ENCODE measurements at regions not wholly inside any gene's neighbourhood (a gene's known extent, or its start where the extent isn't known, plus 50 kb on each side); places are given as distances from the start of the nearest gene placed in this dataset.

- TF ChIP-seq RBM39 (IDR thresholded peaks at IDR 0.05; ENCODE audit: low read depth, low read length, poor library complexity, severe bottlenecking) (no peak), GTF2F1 (IDR thresholded peaks at IDR 0.05; ENCODE audit: low read length) (no peak), ZNF329 (CRISPR knock-in tag; IDR thresholded peaks at IDR 0.05; ENCODE audit: low read depth) (no peak), ZNF850 (CRISPR knock-in tag; conservative IDR thresholded peaks at IDR 0.05) (no peak), ZSCAN25 (CRISPR knock-in tag; IDR thresholded peaks at IDR 0.05) (no peak), ETV6 (CRISPR knock-in tag; conservative IDR thresholded peaks at IDR 0.05) (no peak)
Observed at GRCh38 chr11:70819022-70819421, 420.7 kb downstream of the CTTN start (continued).

GRCh38 chr11:70820311-70820710 is 422.0 kb downstream of the CTTN start:
- ATAC-seq (no peak), FAIRE-seq (no peak), DNase-seq (ENCODE audit: low spot score) (no peak)
- ChIA-PET CTCF (ENCODE audit: low intra/inter-chr PET ratio, low total read pairs) (no interaction called here), POLR2A (no interaction called here)
- no peaks in the 10 kb centered on the region for H3K4me1 ChIP-seq (ENCODE audit: insufficient read depth, low read length)
- no peaks in the 10 kb centered on the region for H3K9me3 ChIP-seq (ENCODE audit: low read length)
- H3K27ac ChIP-seq (ENCODE audit: extremely low read length, insufficient read depth, low read length): no peak overlapping the region
- 95% methylated on average over 35 of the region's 35 CpGs for WGBS (ENCODE audit: low lambda C conversion rate)
- TF ChIP-seq E2F2 (CRISPR knock-in tag; IDR thresholded peaks at IDR 0.05; ENCODE audit: borderline replicate concordance) (no peak), PAF1 (CRISPR knock-in tag; IDR thresholded peaks at IDR 0.05) (no peak), SKIL (CRISPR knock-in tag; IDR thresholded peaks at IDR 0.05; ENCODE audit: borderline replicate concordance) (no peak), ZIK1 (CRISPR knock-in tag; IDR thresholded peaks at IDR 0.05; ENCODE audit: borderline replicate concordance, low read depth) (no peak), SRSF9 (IDR thresholded peaks at IDR 0.05; ENCODE audit: borderline replicate concordance, insufficient read depth, low read depth, low read length, poor library complexity, severe bottlenecking) (no peak), ZFYVE20 (CRISPR knock-in tag; IDR thresholded peaks at IDR 0.05; ENCODE audit: borderline replicate concordance, low read depth) (no peak), ZNF746 (CRISPR knock-in tag; IDR thresholded peaks at IDR 0.05) (no peak), ETV5 (CRISPR knock-in tag; IDR thresholded peaks at IDR 0.05; ENCODE audit: borderline replicate concordance) (no peak), NFATC3 (CRISPR knock-in tag; IDR thresholded peaks at IDR 0.05) (no peak)
- no peak overlapping the region for H3K4me3 ChIP-seq (replicated peaks in 1 of 3; ENCODE audit: insufficient read depth in 1 of 3, low read depth in 2 of 3, low read length in 3 of 3)
- in situ Hi-C loops (cut with HindIII; ENCODE audit: extremely low pct_ligation_motif_present, low pct_unique_long_range_greater_than_20kb) (no loop called here), intact Hi-C loops (cut with micrococcal nuclease; ENCODE audit: unreplicated experiment) (no loop called here)
- no peaks in the 10 kb centered on the region for H3K79me2 ChIP-seq (ENCODE audit: insufficient read depth, low read length)
- no peak overlapping the region for H3K9ac ChIP-seq (ENCODE audit: insufficient read depth, low read depth, low read length)
- no peaks in the 10 kb centered on the region for H3K27me3 ChIP-seq (ENCODE audit: control insufficient read depth in 1 of 2, insufficient read depth in 2 of 2, low read length in 2 of 2)
- no peak overlapping the region for H3K4me2 ChIP-seq (ENCODE audit: low read depth, low read length)
- H4K20me1 ChIP-seq (ENCODE audit: insufficient read depth, low read length): peaks cover 13% of the 10 kb centered on the region; the same call in 1 of the 2 replicates
- BruUV-seq (replicated peaks): no TSS peak
- no peak overlapping the region for H2AFZ ChIP-seq (ENCODE audit: low read length)
- peaks cover 9 to 41% of the 10 kb centered on the region in 2 experiments; a peak in 4 of 5 replicates for H3K36me3 ChIP-seq (replicated peaks in 1 of 2; ENCODE audit: control insufficient read depth in 1 of 2, insufficient read depth in 2 of 2, low read length in 2 of 2)
